ENCODE measurements at regions not wholly inside any gene's neighbourhood (a gene's known extent, or its start where the extent isn't known, plus 50 kb on each side); places are given as distances from the start of the nearest gene placed in this dataset.
"Not testable (repeated sequence)": the region's sequence is repeated elsewhere in the genome, so short reads cannot be mapped to it uniquely, and the experiment has no call there.

DNA sequence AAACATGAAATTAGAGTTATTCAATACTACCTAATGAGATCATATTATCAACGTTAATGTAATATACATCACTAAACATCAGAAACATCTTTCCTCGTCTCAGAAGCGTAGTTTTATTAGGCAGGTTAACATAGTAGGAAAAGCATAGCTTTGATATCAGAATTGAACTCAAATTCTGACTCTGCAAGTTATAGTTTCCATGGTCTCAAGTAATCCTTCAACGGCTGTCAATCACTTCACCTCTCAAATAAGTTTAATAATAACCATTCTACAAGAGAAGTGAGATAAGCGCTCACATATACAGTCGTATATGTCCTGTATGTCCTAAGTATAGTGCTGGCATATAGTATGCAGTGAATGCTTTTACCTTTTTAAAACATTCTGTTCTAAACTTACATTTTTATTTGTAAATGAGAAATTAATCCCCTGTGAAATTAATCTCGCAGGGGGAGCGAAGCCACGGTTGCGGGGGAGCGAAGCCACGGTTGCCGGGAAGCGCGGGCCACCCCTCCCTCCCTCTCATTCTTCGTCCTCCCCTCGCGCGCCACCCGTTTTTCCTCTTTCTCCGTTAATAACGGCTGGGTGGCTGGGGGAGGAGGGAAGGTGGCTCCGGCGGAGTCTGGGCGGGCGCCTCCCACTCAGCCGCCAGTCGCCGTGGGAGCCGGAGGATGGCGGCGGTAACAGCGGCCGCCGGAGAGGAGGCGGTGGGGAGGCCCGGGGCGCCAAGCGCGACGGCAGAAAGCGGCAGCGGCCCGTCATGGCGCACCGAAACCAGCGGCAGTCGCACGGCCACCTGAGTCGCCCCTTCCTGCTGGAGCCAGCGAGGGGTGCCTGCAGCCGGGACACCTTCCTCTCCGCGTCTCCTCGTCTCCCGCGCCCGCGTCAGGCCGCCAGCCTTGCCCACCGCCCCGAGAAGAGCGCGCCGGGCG is 163.8 kb downstream of the KBTBD2 start:
- H3K56ac ChIP-seq (ENCODE audit: extremely low read depth, insufficient read depth, low read length); H3K18ac ChIP-seq (ENCODE audit: low read depth, low read length); H2BK120ac ChIP-seq (ENCODE audit: low read depth, low read length); H3K4me1 ChIP-seq (ENCODE audit: control insufficient read depth, insufficient read depth, low read length); H4K5ac ChIP-seq (ENCODE audit: low read depth, low read length); H3K14ac ChIP-seq (replicated peaks; ENCODE audit: low read depth, low read length); CTCF ChIA-PET; H2BK20ac ChIP-seq (ENCODE audit: low read depth, low read length); H4K20me1 ChIP-seq (ENCODE audit: insufficient read depth, low read length); H3K9me3 ChIP-seq (ENCODE audit: control insufficient read depth, insufficient read depth, low read length); H4K91ac ChIP-seq (ENCODE audit: insufficient read depth, low read depth, low read length); H3K79me1 ChIP-seq (ENCODE audit: low read depth in 1 of 2, low read length in 2 of 2); BruUV-seq (replicated peaks); H3K9me1 ChIP-seq (ENCODE audit: insufficient read depth, low read length); dilution Hi-C loops (cut with HindIII; ENCODE audit: low sequenced_read_pairs, unreplicated experiment); in situ Hi-C loops (cut with MboI; ENCODE audit: low sequenced_read_pairs); H2BK15ac ChIP-seq (ENCODE audit: low read depth, low read length); H2AK5ac ChIP-seq (ENCODE audit: low read depth, low read length); H3K36me3 ChIP-seq (ENCODE audit: control insufficient read depth, insufficient read depth, low read length); POLR2A ChIA-PET (ENCODE audit: unreplicated experiment); H3K27me3 ChIP-seq (ENCODE audit: control insufficient read depth, insufficient read depth, low read length): not testable (repeated sequence)
- H2BK5ac ChIP-seq (ENCODE audit: low read depth, low read length, poor library complexity, severe bottlenecking): peak overlapping the region; percentile 72
- peak overlapping the region; percentile 28 for H2AK9ac ChIP-seq (replicated peaks; ENCODE audit: low read depth, low read length, poor library complexity)
- peak overlapping the region; percentile 78; the same call in 1 of the 2 replicates for H3K23ac ChIP-seq (ENCODE audit: low read depth, low read length)
- H3K4me2 ChIP-seq (ENCODE audit: low read depth, low read length): peak overlapping the region; percentile 69
- H3K4me3 ChIP-seq (ENCODE audit: insufficient read depth, low read depth, low read length): peak overlapping the region; percentile 100
- WGBS, 2 experiments (ENCODE audit: extremely low coverage in 2 of 2, insufficient read length in 1 of 2): 0% methylated on average over 1 of the region's 66 CpGs; no CpG with 5 or more reads in 1 of the 2 experiments
- H3K27ac ChIP-seq (ENCODE audit: insufficient read depth, low read length): peak overlapping the region; percentile 87
- H4K8ac ChIP-seq (ENCODE audit: low read depth in 2 of 2, low read length in 2 of 2): peak overlapping the region in 1 of 2 experiments; percentile 50; a peak in 1 of 4 replicates
- H2AFZ ChIP-seq (replicated peaks; ENCODE audit: low read length, poor library complexity): peak overlapping the region; percentile 85
- ATAC-seq (ENCODE audit: low read depth) (peak; percentile 73), DNase-seq (peak; percentile 21)
- H3K9ac ChIP-seq (ENCODE audit: low read depth, low read length): peak overlapping the region; percentile 70
- intact Hi-C loops (cut with micrococcal nuclease): loop anchor here (1.0 to 5.0 kb wide), 2 partner anchors 145 to 237 kb away; partner anchors contain the start of gene LSM5
- 0 out of 2 replicates have a peak overlapping the region, but pooled peaks have one; percentile 50 for H3K4ac ChIP-seq (ENCODE audit: low read depth, low read length)

DNA sequence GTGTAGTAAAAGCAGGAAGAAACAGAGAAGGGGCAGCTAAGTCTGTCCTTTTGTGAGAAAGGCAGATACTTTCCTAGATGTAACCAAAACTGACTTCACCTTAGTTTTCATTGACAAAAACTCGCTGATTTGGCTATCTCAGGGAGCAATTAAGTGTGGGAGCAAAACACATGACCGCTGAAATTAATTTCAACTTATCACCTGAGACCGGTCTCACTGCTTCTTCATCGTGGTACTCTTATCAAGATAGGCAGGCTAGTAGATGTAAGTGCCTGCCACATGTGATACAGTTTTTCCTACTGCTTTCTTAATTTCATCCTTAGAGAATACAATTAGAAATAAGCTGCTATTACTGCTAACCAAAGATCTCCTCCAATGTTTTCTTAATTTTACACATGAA is 168.7 kb downstream of the KBTBD2 start:
- H4K5ac ChIP-seq (ENCODE audit: low read depth, low read length); H3K56ac ChIP-seq (ENCODE audit: extremely low read depth, insufficient read depth, low read length); H3K79me1 ChIP-seq (ENCODE audit: low read depth in 1 of 2, low read length in 2 of 2); H3K23ac ChIP-seq (ENCODE audit: low read depth, low read length); H3K18ac ChIP-seq (ENCODE audit: low read depth, low read length); H3K4me2 ChIP-seq (ENCODE audit: low read depth, low read length); H3K4ac ChIP-seq (ENCODE audit: low read depth, low read length); ATAC-seq (ENCODE audit: low read depth); intact Hi-C loops (cut with micrococcal nuclease); H3K9me3 ChIP-seq (ENCODE audit: control insufficient read depth, insufficient read depth, low read length); H2BK15ac ChIP-seq (ENCODE audit: low read depth, low read length); H4K91ac ChIP-seq (ENCODE audit: insufficient read depth, low read depth, low read length); H3K27me3 ChIP-seq (ENCODE audit: control insufficient read depth, insufficient read depth, low read length); H4K20me1 ChIP-seq (ENCODE audit: insufficient read depth, low read length); POLR2A ChIA-PET (ENCODE audit: unreplicated experiment); dilution Hi-C loops (cut with HindIII; ENCODE audit: low sequenced_read_pairs, unreplicated experiment); H3K4me3 ChIP-seq (ENCODE audit: insufficient read depth, low read depth, low read length); H2AK5ac ChIP-seq (ENCODE audit: low read depth, low read length); in situ Hi-C loops (cut with MboI; ENCODE audit: low sequenced_read_pairs); H2BK5ac ChIP-seq (ENCODE audit: low read depth, low read length, poor library complexity, severe bottlenecking); H3K4me1 ChIP-seq (ENCODE audit: control insufficient read depth, insufficient read depth, low read length); H3K27ac ChIP-seq (ENCODE audit: insufficient read depth, low read length); H3K14ac ChIP-seq (replicated peaks; ENCODE audit: low read depth, low read length); BruUV-seq (replicated peaks); H4K8ac ChIP-seq (ENCODE audit: low read depth in 2 of 2, low read length in 2 of 2); H2AK9ac ChIP-seq (replicated peaks; ENCODE audit: low read depth, low read length, poor library complexity); DNase-seq; H3K9ac ChIP-seq (ENCODE audit: low read depth, low read length); H2BK120ac ChIP-seq (ENCODE audit: low read depth, low read length); H3K9me1 ChIP-seq (ENCODE audit: insufficient read depth, low read length); CTCF ChIA-PET; H3K36me3 ChIP-seq (ENCODE audit: control insufficient read depth, insufficient read depth, low read length); H2BK20ac ChIP-seq (ENCODE audit: low read depth, low read length); H2AFZ ChIP-seq (replicated peaks; ENCODE audit: low read length, poor library complexity): not testable (repeated sequence)
- no CpG with 5 or more reads among the region's 4 CpGs for WGBS, 2 experiments (ENCODE audit: extremely low coverage in 2 of 2, insufficient read length in 1 of 2)
